ENCODE measurements at regions not wholly inside any gene's neighbourhood (a gene's known extent, or its start where the extent isn't known, plus 50 kb on each side); places are given as distances from the start of the nearest gene placed in this dataset.
"Not testable (repeated sequence)": the region's sequence is repeated elsewhere in the genome, so short reads cannot be mapped to it uniquely, and the experiment has no call there.

DNA sequence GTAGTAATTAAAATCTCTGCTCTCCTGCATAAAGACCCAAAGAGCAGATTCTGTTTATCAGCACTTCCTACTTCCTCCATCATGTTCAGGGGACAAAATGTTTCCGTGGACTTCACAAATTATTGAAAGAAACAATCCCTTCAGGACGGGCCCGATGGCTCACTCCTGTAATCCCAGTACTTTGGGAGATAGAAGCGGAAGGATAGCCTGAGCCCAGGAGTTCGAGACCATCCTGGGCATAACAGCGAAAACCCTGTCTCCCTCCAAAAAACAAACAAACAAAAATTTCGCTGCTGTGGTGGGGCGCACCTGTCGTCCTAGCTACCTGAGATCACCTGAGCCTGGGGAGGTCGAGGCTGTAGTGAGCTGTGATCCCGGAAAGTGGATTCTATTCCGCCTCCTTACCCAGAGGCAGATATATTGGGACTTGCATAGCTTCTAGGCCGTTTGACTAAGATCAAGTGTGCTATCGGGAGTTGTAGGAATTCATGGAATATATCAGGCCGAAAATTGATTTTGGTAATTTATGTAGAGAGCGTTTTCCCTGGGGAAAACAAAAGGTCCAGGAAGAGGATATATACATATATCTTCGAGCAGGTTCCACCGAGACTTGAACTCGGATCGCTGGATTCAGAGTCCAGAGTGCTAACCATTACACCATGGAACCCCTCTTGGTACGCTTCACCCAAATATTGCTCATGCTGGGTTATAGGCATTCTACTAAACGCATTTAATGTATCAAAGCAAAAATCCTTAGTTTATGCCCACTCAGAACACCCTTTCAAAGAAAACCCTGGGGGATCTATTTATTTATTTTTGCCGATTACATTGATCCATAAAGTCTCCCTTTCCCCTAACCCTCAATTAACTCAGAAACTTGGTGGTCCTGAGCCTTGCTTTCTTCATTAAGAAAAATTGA is 74.5 kb upstream of the ZNF184 start:
- Histone ChIP-seq H3K9ac (no peak overlapping the region), H3K27me3 (ENCODE audit: control insufficient read depth, insufficient read depth, low read length) (peaks cover 4% of the 10 kb centered on the region), H3K79me2 (no peaks in the 10 kb centered on the region), H3K4me1 (no peaks in the 10 kb centered on the region), H3K4me3 (ENCODE audit: low read depth, low read length) (no peak overlapping the region), H3K9me3 (ENCODE audit: control insufficient read depth, low read length) (no peaks in the 10 kb centered on the region), H3K36me3 (ENCODE audit: control insufficient read depth, insufficient read depth, low read length) (no peaks in the 10 kb centered on the region), H3K4me2 (ENCODE audit: low read length) (no peak overlapping the region), H3K27ac (no peak overlapping the region), H2AFZ (no peak overlapping the region)
- TF ChIP-seq, protein P1, sequence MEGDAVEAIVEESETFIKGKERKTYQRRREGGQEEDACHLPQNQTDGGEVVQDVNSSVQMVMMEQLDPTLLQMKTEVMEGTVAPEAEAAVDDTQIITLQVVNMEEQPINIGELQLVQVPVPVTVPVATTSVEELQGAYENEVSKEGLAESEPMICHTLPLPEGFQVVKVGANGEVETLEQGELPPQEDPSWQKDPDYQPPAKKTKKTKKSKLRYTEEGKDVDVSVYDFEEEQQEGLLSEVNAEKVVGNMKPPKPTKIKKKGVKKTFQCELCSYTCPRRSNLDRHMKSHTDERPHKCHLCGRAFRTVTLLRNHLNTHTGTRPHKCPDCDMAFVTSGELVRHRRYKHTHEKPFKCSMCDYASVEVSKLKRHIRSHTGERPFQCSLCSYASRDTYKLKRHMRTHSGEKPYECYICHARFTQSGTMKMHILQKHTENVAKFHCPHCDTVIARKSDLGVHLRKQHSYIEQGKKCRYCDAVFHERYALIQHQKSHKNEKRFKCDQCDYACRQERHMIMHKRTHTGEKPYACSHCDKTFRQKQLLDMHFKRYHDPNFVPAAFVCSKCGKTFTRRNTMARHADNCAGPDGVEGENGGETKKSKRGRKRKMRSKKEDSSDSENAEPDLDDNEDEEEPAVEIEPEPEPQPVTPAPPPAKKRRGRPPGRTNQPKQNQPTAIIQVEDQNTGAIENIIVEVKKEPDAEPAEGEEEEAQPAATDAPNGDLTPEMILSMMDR (IDR thresholded peaks at IDR 0.05), result no peak

DNA sequence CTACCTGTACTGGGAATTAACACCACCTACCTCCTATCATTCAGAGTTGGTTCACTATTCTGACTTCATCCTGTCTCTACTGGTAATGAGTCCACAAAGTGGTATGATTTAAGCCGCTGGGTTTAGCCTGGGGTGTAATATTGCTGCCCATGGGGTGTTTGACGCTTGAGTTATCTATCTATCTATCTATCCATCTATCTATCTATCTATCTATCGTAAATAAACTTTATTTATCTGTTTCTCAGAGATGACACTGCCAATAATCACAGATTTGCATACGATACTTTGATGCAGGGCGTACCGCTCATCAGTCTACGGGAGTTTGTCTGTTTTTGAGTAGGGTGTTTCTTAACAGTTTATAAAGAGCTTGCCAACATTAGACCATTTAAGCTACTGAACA is 73.6 kb upstream of the ZNF184 start:
- Histone ChIP-seq H3K4me2 (ENCODE audit: low read length) (no peak overlapping the region), H3K27ac (no peak overlapping the region), H3K79me2 (no peaks in the 10 kb centered on the region), H3K9me3 (ENCODE audit: control insufficient read depth, low read length) (no peaks in the 10 kb centered on the region), H3K4me1 (no peaks in the 10 kb centered on the region), H3K36me3 (ENCODE audit: control insufficient read depth, insufficient read depth, low read length) (no peaks in the 10 kb centered on the region), H2AFZ (no peak overlapping the region), H3K9ac (no peak overlapping the region), H3K4me3 (ENCODE audit: low read depth, low read length) (no peak overlapping the region), H3K27me3 (ENCODE audit: control insufficient read depth, insufficient read depth, low read length) (peaks cover 4% of the 10 kb centered on the region)
- TF ChIP-seq, protein P1 (IDR thresholded peaks at IDR 0.05), result no peak

DNA sequence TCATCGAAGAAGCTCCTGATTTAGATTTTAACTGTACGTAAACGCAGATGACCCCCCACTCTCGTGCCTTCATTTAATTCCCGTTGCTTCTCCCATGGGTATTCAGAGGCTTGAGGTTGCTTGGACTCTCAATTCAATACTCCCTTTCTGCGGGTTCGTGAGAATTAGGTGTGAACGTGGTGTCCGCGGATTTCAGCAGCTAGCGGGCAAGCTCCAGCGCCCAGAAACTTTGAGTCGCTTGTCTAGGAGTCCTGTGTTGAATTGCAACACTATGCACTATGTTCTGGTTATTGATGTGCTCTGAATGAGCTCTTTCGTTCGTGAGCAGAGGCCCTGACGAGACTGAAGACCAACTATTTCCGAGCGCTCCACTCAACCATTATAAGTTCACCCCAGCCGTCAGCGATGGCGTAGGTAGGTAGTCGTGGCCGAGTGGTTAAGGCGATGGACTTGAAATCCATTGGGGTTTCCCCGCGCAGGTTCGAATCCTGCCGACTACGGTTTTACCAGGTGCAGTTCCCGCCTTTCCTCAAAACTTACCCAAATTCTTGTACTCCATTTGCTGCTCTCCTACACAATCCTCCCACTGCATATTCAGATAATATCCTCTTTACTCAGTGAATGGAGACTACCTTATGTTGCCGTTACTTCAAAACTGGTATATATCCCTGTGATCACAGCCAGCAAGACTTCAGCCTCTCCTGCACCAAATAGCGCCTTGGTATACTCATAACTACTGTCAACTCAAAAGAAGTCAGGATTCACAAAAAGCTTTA is 72.6 kb upstream of the ZNF184 start:
- peak overlapping the region; percentile 0 for H2AFZ ChIP-seq
- H3K27ac ChIP-seq, result no peak overlapping the region
- TF ChIP-seq, protein P1 (IDR thresholded peaks at IDR 0.05), result no peak
- no peak overlapping the region for H3K4me2 ChIP-seq (ENCODE audit: low read length)
- no peaks in the 10 kb centered on the region for H3K79me2 ChIP-seq
- H3K4me3 ChIP-seq (ENCODE audit: low read depth, low read length), result no peak overlapping the region
- H3K36me3 ChIP-seq (ENCODE audit: control insufficient read depth, insufficient read depth, low read length), result no peaks in the 10 kb centered on the region
- H3K9ac ChIP-seq, result no peak overlapping the region
- H3K9me3 ChIP-seq (ENCODE audit: control insufficient read depth, low read length), result no peaks in the 10 kb centered on the region
- H3K27me3 ChIP-seq (ENCODE audit: control insufficient read depth, insufficient read depth, low read length), result peaks cover 4% of the 10 kb centered on the region
- H3K4me1 ChIP-seq, result no peaks in the 10 kb centered on the region

DNA sequence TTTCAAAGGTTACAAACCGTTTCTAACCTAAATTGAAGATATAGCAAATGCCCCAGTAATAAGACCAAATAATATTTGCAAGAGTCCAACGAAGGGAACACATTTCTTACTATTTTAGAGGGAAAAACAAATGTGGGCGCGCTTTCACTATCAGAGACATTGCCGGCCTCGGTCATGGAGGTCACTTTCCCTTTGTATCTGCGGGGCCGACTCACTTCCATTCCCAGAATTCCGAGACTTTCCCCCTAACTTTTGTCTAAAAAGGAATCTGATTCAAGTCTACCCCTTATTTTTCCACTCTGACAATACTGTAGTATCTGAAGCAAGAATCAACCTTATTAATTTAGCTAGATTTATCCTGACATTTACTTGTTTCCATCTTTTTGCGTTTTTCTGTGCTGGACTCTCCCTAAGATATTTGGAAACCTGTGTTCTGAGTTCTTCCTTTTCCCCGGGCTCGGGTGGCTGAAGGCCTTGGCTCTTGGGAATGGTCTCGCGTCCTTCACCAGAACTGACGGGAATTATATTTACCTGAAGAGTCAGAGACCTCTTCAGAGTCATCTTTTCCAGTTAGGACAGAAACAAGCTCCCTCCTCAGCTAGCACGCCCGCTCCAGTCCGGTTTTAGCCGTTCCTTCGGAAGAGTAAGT is 71.8 kb upstream of the ZNF184 start:
- no peak overlapping the region for H3K9ac ChIP-seq
- H2AFZ ChIP-seq, result peak overlapping the region; percentile 0
- H3K36me3 ChIP-seq (ENCODE audit: control insufficient read depth, insufficient read depth, low read length), result no peaks in the 10 kb centered on the region
- no peak overlapping the region for H3K4me3 ChIP-seq (ENCODE audit: low read depth, low read length)
- TF ChIP-seq, protein P1 (IDR thresholded peaks at IDR 0.05), result no peak
- H3K27me3 ChIP-seq (ENCODE audit: control insufficient read depth, insufficient read depth, low read length), result peaks cover 4% of the 10 kb centered on the region
- H3K79me2 ChIP-seq, result no peaks in the 10 kb centered on the region
- H3K9me3 ChIP-seq (ENCODE audit: control insufficient read depth, low read length), result no peaks in the 10 kb centered on the region
- no peaks in the 10 kb centered on the region for H3K4me1 ChIP-seq
- H3K27ac ChIP-seq, result no peak overlapping the region
- H3K4me2 ChIP-seq (ENCODE audit: low read length), result no peak overlapping the region

DNA sequence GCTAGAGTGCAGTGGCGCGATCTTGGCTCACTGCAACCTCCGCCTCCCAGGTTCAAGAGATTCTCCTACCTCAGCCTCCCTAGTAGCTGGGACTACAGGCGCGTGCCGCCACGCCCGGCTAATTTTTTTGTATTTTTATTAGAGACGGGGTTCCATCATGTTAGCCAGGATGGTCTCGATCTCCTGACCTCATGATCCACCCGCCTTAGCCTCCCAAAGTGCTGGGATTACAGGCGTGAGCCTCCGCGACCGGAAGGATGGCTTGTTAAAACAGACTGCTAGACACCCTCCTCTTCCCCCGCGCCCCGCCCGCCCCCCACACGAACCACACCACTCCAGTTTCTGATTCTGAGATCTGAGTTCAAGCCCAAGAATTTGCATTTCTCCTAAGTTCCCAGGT is 71.2 kb upstream of the ZNF184 start:
- not testable (repeated sequence) for H3K4me3 ChIP-seq (ENCODE audit: low read depth, low read length); H3K27me3 ChIP-seq (ENCODE audit: control insufficient read depth, insufficient read depth, low read length); H3K36me3 ChIP-seq (ENCODE audit: control insufficient read depth, insufficient read depth, low read length); H2AFZ ChIP-seq; H3K4me2 ChIP-seq (ENCODE audit: low read length); H3K4me1 ChIP-seq; H3K27ac ChIP-seq; H3K79me2 ChIP-seq; H3K9ac ChIP-seq; H3K9me3 ChIP-seq (ENCODE audit: control insufficient read depth, low read length)
